PC-3 (cell line): ENCODE measurements at regions not wholly inside any gene's neighbourhood (a gene's known extent, or its start where the extent isn't known, plus 50 kb on each side); places are given as distances from the start of the nearest gene placed in this dataset.

Experiments used
- ATAC-seq: fragments of 200-7000 bp; cut with Tn5 transposase; 2 replicates; pipeline ENCODE4 v1.9.1; 2020; ENCODE audit warnings: mild to moderate bottlenecking, moderate library complexity
- BruUV-seq: library from RNA; stranded (reverse); fragments of 400-500 nt; replicated peaks from 2 replicates; lab custom pipeline; 2021; lab: Mats Ljungman, UMichigan
- CTCF ChIA-PET: fragments of 300-600 bp; sonication (Branson Sonifier 250); formaldehyde crosslinking; loops from one replicate; lab custom pipeline; 2022; ENCODE audit warnings: antibody characterized with exemption; lab: Charles Lee
- POLR2A ChIA-PET: fragments of 300-600 bp; sonication (Branson Sonifier 250); formaldehyde crosslinking; loops from one replicate; lab custom pipeline; 2022; ENCODE audit warnings: antibody characterized with exemption; ENCODE audit not compliant: unreplicated experiment; lab: Charles Lee
- DNase-seq: peaks from one replicate; pipeline ENCODE4 v3.0.0-alpha.2; 2015
- H2AFZ ChIP-seq: fragments of 300-600 bp; sonication (generic); 2 replicates; pipeline ENCODE4 v1.6.0; 2016; ENCODE audit warnings: antibody characterized with exemption, low read length
- H3F3A ChIP-seq: fragments of 300-600 bp; sonication (generic); one replicate; pipeline ENCODE4 v1.6.0; 2017; ENCODE audit warnings: antibody characterized with exemption, low read length, control low read depth, mild to moderate bottlenecking; ENCODE audit not compliant: unreplicated experiment
- H3K27ac ChIP-seq: fragments of 300-600 bp; sonication (generic); 2 replicates; pipeline ENCODE4 v1.5.1; 2016; ENCODE audit warnings: mild to moderate bottlenecking, low read length
- H3K27me3 ChIP-seq: fragments of 300-600 bp; sonication (generic); 2 replicates; pipeline ENCODE4 v1.6.1; 2016; ENCODE audit warnings: low read length, mixed read lengths
- H3K36me3 ChIP-seq: fragments of 300-600 bp; sonication (generic); 2 replicates; pipeline ENCODE4 v1.6.1; 2016; ENCODE audit warnings: low read depth, mixed run types, low read length, mixed read lengths
- H3K4me1 ChIP-seq: fragments of 300-600 bp; sonication (generic); 2 replicates; pipeline ENCODE4 v1.5.1; 2016; ENCODE audit warnings: low read length; ENCODE audit not compliant: insufficient read depth
- H3K4me2 ChIP-seq: fragments of 300-600 bp; sonication (generic); 2 replicates; pipeline ENCODE4 v1.6.0; 2016; ENCODE audit warnings: low read length
- H3K4me3 ChIP-seq: fragments of 300-600 bp; sonication (generic); 2 replicates; pipeline ENCODE4 v1.5.1; 2016; ENCODE audit warnings: mild to moderate bottlenecking, low read length, mixed read lengths
- H3K79me2 ChIP-seq: fragments of 300-600 bp; sonication (generic); 2 replicates; pipeline ENCODE4 v1.6.1; 2017; ENCODE audit warnings: low read length, mixed read lengths
- H3K9ac ChIP-seq: fragments of 300-600 bp; sonication (generic); 2 replicates; pipeline ENCODE4 v1.6.0; 2016; ENCODE audit warnings: mild to moderate bottlenecking, low read length
- H3K9me2 ChIP-seq: fragments of 300-600 bp; sonication (generic); replicated peaks from 2 replicates; pipeline ENCODE4 v1.6.1; 2016; ENCODE audit warnings: mixed run types, low read length, mixed read lengths
- H3K9me3 ChIP-seq: fragments of 300-600 bp; sonication (generic); 2 replicates; pipeline ENCODE4 v1.6.1; 2016; ENCODE audit warnings: low read length, mixed read lengths
- H4K20me1 ChIP-seq: fragments of 300-600 bp; sonication (generic); 2 replicates; pipeline ENCODE4 v1.6.1; 2016; ENCODE audit warnings: low read length, mixed read lengths
- CTCF ChIP-seq: fragments of 300-600 bp; sonication (generic); conservative IDR thresholded peaks from 2 replicates; pipeline ENCODE4 v1.5.1; 2017; ENCODE audit warnings: antibody characterized with exemption, low read depth, mild to moderate bottlenecking, low read length
- EZH2 ChIP-seq: fragments of 300-600 bp; sonication (generic); IDR thresholded peaks from one replicate; pipeline ENCODE4 v1.6.1; 2017; ENCODE audit warnings: antibody characterized with exemption, mild to moderate bottlenecking, low read length; ENCODE audit not compliant: unreplicated experiment
- EZH2phosphoT487 ChIP-seq: fragments of 300-600 bp; sonication (generic); IDR thresholded peaks from 2 replicates; pipeline ENCODE4 v1.6.1; 2018; ENCODE audit warnings: mild to moderate bottlenecking, antibody characterized with exemption, low read length, borderline replicate concordance
- intact Hi-C: fragments of 100-400 bp; cut with micrococcal nuclease; formaldehyde crosslinking; loops from 2 replicates; pipeline ENCODE4 v1.9.0; 2023

- POLR2A ChIA-PET, result no interaction called here
These were observed 268.0 kb upstream of the SEMA3D start for GRCh38 chr7:85454904-85455303.

GRCh38 chr7:85452674-85453073, 265.8 kb upstream of the SEMA3D start:
- Histone ChIP-seq H3K4me2 (no peak overlapping the region), H3K36me3 (no peaks in the 10 kb centered on the region), H3K9me3 (no peaks in the 10 kb centered on the region), H2AFZ (no peak overlapping the region), H3K4me1 (no peaks in the 10 kb centered on the region), H3K27me3 (no peaks in the 10 kb centered on the region), H4K20me1 (no peaks in the 10 kb centered on the region), H3K4me3 (no peak overlapping the region), H3K27ac (no peak overlapping the region), H3K9ac (no peak overlapping the region), H3F3A (no peaks in the 10 kb centered on the region), H3K9me2 (no peaks in the 10 kb centered on the region), H3K79me2 (no peaks in the 10 kb centered on the region)
- ChIA-PET POLR2A (no interaction called here), CTCF (no interaction called here)
- intact Hi-C loops, result no loop called here
- DNase-seq (no peak), ATAC-seq (no peak)
- TF ChIP-seq EZH2phosphoT487, result no peak
- TF ChIP-seq CTCF, result no peak
- no peak for TF ChIP-seq EZH2
- no TSS peak for BruUV-seq

More at GRCh38 chr7:85454904-85455303, 268.0 kb upstream of the SEMA3D start:
- Histone ChIP-seq H2AFZ (no peak overlapping the region), H3K79me2 (no peaks in the 10 kb centered on the region), H3K4me3 (no peak overlapping the region), H3K4me2 (no peak overlapping the region), H4K20me1 (no peaks in the 10 kb centered on the region), H3K9ac (no peak overlapping the region), H3K27ac (no peak overlapping the region), H3F3A (no peaks in the 10 kb centered on the region), H3K4me1 (no peaks in the 10 kb centered on the region), H3K36me3 (no peaks in the 10 kb centered on the region), H3K27me3 (no peaks in the 10 kb centered on the region), H3K9me2 (no peaks in the 10 kb centered on the region), H3K9me3 (no peaks in the 10 kb centered on the region)
- TF ChIP-seq EZH2 (no peak), EZH2phosphoT487 (no peak), CTCF (no peak)
- BruUV-seq, result no TSS peak
- DNase-seq (no peak), ATAC-seq (no peak)
- CTCF ChIA-PET, result no interaction called here
- intact Hi-C loops, result no loop called here

- no peak overlapping the region for H2AFZ ChIP-seq
- TF ChIP-seq EZH2phosphoT487 (no peak), EZH2 (no peak)
- intact Hi-C loops, result no loop called here
These were observed 262.6 kb upstream of the SEMA3D start for GRCh38 chr7:85449478-85449877.

More at GRCh38 chr7:85449478-85449877, 262.6 kb upstream of the SEMA3D start:
- Histone ChIP-seq H4K20me1 (no peaks in the 10 kb centered on the region), H3K27me3 (no peaks in the 10 kb centered on the region), H3K9me3 (no peaks in the 10 kb centered on the region), H3K4me2 (no peak overlapping the region), H3K9ac (no peak overlapping the region), H3K36me3 (no peaks in the 10 kb centered on the region), H3K79me2 (no peaks in the 10 kb centered on the region), H3K4me1 (no peaks in the 10 kb centered on the region), H3F3A (no peaks in the 10 kb centered on the region), H3K9me2 (no peaks in the 10 kb centered on the region), H3K27ac (no peak overlapping the region), H3K4me3 (no peak overlapping the region)
- POLR2A ChIA-PET, result no interaction called here
- ATAC-seq (no peak), DNase-seq (no peak)
- BruUV-seq, result no TSS peak
- CTCF ChIA-PET, result no interaction called here
